ENCODE measurements at regions not wholly inside any gene's neighbourhood (a gene's known extent, or its start where the extent isn't known, plus 50 kb on each side); places are given as distances from the start of the nearest gene placed in this dataset.

DNA sequence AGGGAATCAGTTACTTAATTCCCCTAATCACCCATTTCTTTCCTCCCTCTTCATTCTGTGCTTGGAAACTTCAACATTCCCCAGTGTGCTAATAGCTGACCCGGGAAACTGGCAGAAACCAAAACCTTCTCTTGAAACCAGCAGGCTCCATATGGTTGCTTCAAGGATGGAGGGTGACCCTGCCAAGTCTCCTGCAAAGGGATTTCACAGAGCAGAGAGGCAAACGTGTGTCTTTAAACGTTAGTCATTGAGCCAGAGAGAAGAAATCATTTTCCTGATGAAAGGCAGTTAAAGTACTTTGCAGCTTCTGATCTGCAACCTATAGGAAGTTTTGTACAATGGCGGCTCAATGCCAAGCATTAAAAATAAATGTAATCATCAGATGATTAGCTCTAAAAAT is 220.9 kb downstream of the POU4F1 start:
- Histone ChIP-seq H3K27ac (ENCODE audit: low read depth, low read length) (no peak overlapping the region), H3K27me3 (ENCODE audit: low read length) (peaks cover 3% of the 10 kb centered on the region; the same call in 1 of the 2 replicates), H3K9ac (ENCODE audit: low read length) (no peak overlapping the region), H3F3A (ENCODE audit: insufficient read depth) (no peaks in the 10 kb centered on the region), H3K36me3 (ENCODE audit: low read length) (no peaks in the 10 kb centered on the region), H3K9me3 (ENCODE audit: insufficient read depth, low read length) (no peaks in the 10 kb centered on the region), H3K4me2 (ENCODE audit: low read depth, low read length, poor library complexity, severe bottlenecking) (no peak overlapping the region), H2AFZ (ENCODE audit: low read depth, low read length, severe bottlenecking) (no peak overlapping the region), H3K9me2 (replicated peaks; ENCODE audit: insufficient read depth, low read length) (no peaks in the 10 kb centered on the region), H3K79me2 (ENCODE audit: insufficient read depth, low read length) (no peaks in the 10 kb centered on the region), H4K20me1 (ENCODE audit: low read depth, low read length) (no peaks in the 10 kb centered on the region), H3K4me3 (ENCODE audit: insufficient read depth, low read length, poor library complexity, severe bottlenecking) (no peak overlapping the region)
- TF ChIP-seq, protein P1, sequence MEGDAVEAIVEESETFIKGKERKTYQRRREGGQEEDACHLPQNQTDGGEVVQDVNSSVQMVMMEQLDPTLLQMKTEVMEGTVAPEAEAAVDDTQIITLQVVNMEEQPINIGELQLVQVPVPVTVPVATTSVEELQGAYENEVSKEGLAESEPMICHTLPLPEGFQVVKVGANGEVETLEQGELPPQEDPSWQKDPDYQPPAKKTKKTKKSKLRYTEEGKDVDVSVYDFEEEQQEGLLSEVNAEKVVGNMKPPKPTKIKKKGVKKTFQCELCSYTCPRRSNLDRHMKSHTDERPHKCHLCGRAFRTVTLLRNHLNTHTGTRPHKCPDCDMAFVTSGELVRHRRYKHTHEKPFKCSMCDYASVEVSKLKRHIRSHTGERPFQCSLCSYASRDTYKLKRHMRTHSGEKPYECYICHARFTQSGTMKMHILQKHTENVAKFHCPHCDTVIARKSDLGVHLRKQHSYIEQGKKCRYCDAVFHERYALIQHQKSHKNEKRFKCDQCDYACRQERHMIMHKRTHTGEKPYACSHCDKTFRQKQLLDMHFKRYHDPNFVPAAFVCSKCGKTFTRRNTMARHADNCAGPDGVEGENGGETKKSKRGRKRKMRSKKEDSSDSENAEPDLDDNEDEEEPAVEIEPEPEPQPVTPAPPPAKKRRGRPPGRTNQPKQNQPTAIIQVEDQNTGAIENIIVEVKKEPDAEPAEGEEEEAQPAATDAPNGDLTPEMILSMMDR (IDR thresholded peaks at IDR 0.05; ENCODE audit: insufficient read depth, low read length, poor library complexity, severe bottlenecking): no peak
- no peak for TF ChIP-seq EZH2phosphoT487 (conservative IDR thresholded peaks at IDR 0.05; ENCODE audit: low read length)

DNA sequence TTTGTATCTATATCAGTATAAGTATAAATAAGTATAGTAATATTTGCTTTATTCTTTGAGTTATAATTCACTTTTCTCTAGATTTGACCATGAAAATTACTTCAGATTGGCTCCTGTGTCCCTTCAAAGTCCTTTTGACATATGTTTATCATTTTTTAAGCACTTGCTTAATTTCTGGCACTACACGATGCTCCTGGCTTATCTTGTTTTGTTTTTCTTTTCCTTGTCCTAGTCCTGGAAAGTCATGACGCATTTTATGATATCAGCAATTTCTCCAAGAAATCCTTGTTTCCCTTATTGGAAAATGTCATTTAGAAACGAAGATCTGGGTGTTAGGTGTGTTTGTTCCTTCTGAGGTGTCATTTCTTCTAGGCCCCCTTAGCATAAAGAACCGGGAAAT is 226.5 kb downstream of the POU4F1 start:
- Histone ChIP-seq H4K20me1 (ENCODE audit: low read depth, low read length) (no peaks in the 10 kb centered on the region), H3K79me2 (ENCODE audit: insufficient read depth, low read length) (no peaks in the 10 kb centered on the region), H3K27me3 (ENCODE audit: low read length) (no peaks in the 10 kb centered on the region), H3K9me2 (replicated peaks; ENCODE audit: insufficient read depth, low read length) (no peaks in the 10 kb centered on the region), H3K4me2 (ENCODE audit: low read depth, low read length, poor library complexity, severe bottlenecking) (no peak overlapping the region), H3K36me3 (ENCODE audit: low read length) (no peaks in the 10 kb centered on the region), H2AFZ (ENCODE audit: low read depth, low read length, severe bottlenecking) (no peak overlapping the region), H3K9me3 (ENCODE audit: insufficient read depth, low read length) (no peaks in the 10 kb centered on the region), H3K9ac (ENCODE audit: low read length) (no peak overlapping the region), H3K4me3 (ENCODE audit: insufficient read depth, low read length, poor library complexity, severe bottlenecking) (no peak overlapping the region), H3F3A (ENCODE audit: insufficient read depth) (no peaks in the 10 kb centered on the region), H3K27ac (ENCODE audit: low read depth, low read length) (no peak overlapping the region)
- no peak for TF ChIP-seq EZH2phosphoT487 (conservative IDR thresholded peaks at IDR 0.05; ENCODE audit: low read length)
- TF ChIP-seq, protein P1 (IDR thresholded peaks at IDR 0.05; ENCODE audit: insufficient read depth, low read length, poor library complexity, severe bottlenecking): no peak

DNA sequence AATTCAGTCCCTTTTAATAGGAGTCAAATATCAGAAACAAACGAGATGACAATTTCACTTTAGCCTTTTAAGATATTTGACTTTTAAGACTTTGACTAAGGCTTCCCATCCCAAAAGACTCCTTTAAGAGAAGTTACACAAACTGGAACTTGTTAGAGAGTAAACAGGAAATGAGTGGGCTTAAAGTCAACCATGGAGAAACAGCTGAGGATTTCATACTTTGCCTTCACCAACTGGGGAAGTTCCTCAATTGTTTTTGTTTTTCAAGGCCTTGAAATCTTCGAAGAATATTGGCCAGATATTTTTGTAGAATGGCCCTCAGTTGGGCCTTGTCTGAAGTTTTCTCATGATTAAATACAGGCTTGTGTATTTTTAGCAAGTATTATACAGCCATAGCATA is 227.3 kb downstream of the POU4F1 start:
- H3F3A ChIP-seq (ENCODE audit: insufficient read depth): no peaks in the 10 kb centered on the region
- no peaks in the 10 kb centered on the region for H3K9me3 ChIP-seq (ENCODE audit: insufficient read depth, low read length)
- H3K27me3 ChIP-seq (ENCODE audit: low read length): no peaks in the 10 kb centered on the region
- no peaks in the 10 kb centered on the region for H3K79me2 ChIP-seq (ENCODE audit: insufficient read depth, low read length)
- no peaks in the 10 kb centered on the region for H3K36me3 ChIP-seq (ENCODE audit: low read length)
- H3K27ac ChIP-seq (ENCODE audit: low read depth, low read length): no peak overlapping the region
- TF ChIP-seq EZH2phosphoT487 (conservative IDR thresholded peaks at IDR 0.05; ENCODE audit: low read length): no peak
- TF ChIP-seq, protein P1 (IDR thresholded peaks at IDR 0.05; ENCODE audit: insufficient read depth, low read length, poor library complexity, severe bottlenecking): no peak
- H2AFZ ChIP-seq (ENCODE audit: low read depth, low read length, severe bottlenecking): no peak overlapping the region
- no peaks in the 10 kb centered on the region for H4K20me1 ChIP-seq (ENCODE audit: low read depth, low read length)
- H3K9ac ChIP-seq (ENCODE audit: low read length): no peak overlapping the region
- no peak overlapping the region for H3K4me3 ChIP-seq (ENCODE audit: insufficient read depth, low read length, poor library complexity, severe bottlenecking)
- H3K4me2 ChIP-seq (ENCODE audit: low read depth, low read length, poor library complexity, severe bottlenecking): no peak overlapping the region
- no peaks in the 10 kb centered on the region for H3K9me2 ChIP-seq (replicated peaks; ENCODE audit: insufficient read depth, low read length)
